ENCODE measurements at regions not wholly inside any gene's neighbourhood (a gene's known extent, or its start where the extent isn't known, plus 50 kb on each side); places are given as distances from the start of the nearest gene placed in this dataset.

- TF ChIP-seq CTCF (IDR thresholded peaks at IDR 0.05; ENCODE audit: low read depth, low read length) (no peak), EZH2phosphoT487 (IDR thresholded peaks at IDR 0.05; ENCODE audit: low read depth) (no peak)
Observed at GRCh38 chr2:181341855-181342600, 115.2 kb upstream of the ITGA4 start.
